ENCODE measurements at regions not wholly inside any gene's neighbourhood (a gene's known extent, or its start where the extent isn't known, plus 50 kb on each side); places are given as distances from the start of the nearest gene placed in this dataset.

DNA sequence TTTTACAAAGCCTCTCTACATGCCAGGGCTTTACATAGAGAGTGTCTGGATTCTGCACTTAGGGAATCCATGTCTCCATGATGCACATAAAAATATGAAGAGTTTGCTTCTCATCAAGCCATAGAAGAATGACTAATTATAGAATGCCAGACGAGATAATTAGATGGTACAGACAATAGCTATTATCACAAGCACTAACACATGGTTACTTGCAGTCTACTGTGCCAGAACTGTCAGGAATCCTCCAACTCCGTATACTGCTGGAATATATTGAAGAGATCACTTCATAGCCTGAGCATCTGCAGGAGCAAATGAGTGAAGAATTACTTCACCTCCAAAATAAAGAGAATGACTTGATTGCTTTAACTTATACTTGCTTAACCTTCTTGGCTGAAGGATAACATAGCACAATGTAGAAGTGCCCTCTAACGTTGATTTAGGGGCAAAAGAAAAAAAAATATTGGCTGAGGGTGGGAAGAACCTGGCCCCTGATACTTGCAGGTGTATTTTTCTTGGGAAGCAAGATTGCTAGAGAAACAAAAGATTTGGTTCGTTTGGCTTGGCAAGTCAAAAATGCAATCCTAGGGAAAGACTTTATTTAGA is 272.8 kb upstream of the FAR2 start:
- Histone ChIP-seq H3K27me3 (replicated peaks; ENCODE audit: insufficient read depth, low read depth, low read length, poor library complexity) (peaks cover 12% of the 10 kb centered on the region), H3K4me1 (ENCODE audit: insufficient read depth, low read length, poor library complexity, severe bottlenecking) (no peaks in the 10 kb centered on the region), H3K4me3 (ENCODE audit: low read depth, low read length, poor library complexity, severe bottlenecking) (no peak overlapping the region), H3K36me3 (ENCODE audit: insufficient read depth, low read length, poor library complexity, severe bottlenecking) (no peaks in the 10 kb centered on the region), H3K9me3 (ENCODE audit: low read depth, low read length, poor library complexity, severe bottlenecking) (no peaks in the 10 kb centered on the region), H3K27ac (ENCODE audit: low read depth, low read length, poor library complexity, severe bottlenecking) (no peak overlapping the region)
- CTCF ChIA-PET, result no interaction called here
- POLR2A ChIA-PET (ENCODE audit: low non-redundant PET), result no interaction called here
- no TSS peak for BruUV-seq (replicated peaks)
- DNase-seq (ENCODE audit: low spot score), result no peak
- intact Hi-C loops (cut with micrococcal nuclease; ENCODE audit: unreplicated experiment), result loop anchor here (10.0 kb wide), 2 partner anchors 911 to 1031 kb away; no protein-coding TSS in a partner anchor
- TF ChIP-seq, protein P1, sequence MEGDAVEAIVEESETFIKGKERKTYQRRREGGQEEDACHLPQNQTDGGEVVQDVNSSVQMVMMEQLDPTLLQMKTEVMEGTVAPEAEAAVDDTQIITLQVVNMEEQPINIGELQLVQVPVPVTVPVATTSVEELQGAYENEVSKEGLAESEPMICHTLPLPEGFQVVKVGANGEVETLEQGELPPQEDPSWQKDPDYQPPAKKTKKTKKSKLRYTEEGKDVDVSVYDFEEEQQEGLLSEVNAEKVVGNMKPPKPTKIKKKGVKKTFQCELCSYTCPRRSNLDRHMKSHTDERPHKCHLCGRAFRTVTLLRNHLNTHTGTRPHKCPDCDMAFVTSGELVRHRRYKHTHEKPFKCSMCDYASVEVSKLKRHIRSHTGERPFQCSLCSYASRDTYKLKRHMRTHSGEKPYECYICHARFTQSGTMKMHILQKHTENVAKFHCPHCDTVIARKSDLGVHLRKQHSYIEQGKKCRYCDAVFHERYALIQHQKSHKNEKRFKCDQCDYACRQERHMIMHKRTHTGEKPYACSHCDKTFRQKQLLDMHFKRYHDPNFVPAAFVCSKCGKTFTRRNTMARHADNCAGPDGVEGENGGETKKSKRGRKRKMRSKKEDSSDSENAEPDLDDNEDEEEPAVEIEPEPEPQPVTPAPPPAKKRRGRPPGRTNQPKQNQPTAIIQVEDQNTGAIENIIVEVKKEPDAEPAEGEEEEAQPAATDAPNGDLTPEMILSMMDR (conservative IDR thresholded peaks at IDR 0.05; ENCODE audit: low read depth, low read length), result no peak
- TF ChIP-seq EZH2 (IDR thresholded peaks at IDR 0.05; ENCODE audit: borderline replicate concordance, low read depth, low read length, poor library complexity, severe bottlenecking), result no peak

DNA sequence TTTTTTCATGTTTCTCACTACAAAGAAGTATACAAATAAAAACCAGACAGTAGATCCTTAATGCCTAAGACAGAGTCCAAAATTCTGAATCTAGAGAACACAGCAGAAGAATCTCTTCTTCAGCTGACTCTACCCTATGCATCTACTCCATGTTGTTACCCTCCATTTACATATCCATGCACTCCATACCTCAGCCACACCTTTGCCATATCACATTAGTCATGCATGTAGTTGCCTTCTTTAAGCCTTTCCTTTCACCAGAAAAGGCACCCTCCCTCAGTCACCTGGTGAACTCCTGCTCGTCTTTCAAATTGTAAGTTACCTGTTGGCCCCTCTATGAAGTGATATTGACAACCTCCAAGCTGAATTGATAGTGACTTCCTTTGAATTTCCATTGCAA is 271.2 kb upstream of the FAR2 start:
- intact Hi-C loops (cut with micrococcal nuclease; ENCODE audit: unreplicated experiment), result loop anchor here (10.0 kb wide), 2 partner anchors 913 to 1033 kb away; no protein-coding TSS in a partner anchor
- DNase-seq (ENCODE audit: low spot score), result no peak
- ChIA-PET CTCF (no interaction called here), POLR2A (ENCODE audit: low non-redundant PET) (no interaction called here)
- Histone ChIP-seq H3K36me3 (ENCODE audit: insufficient read depth, low read length, poor library complexity, severe bottlenecking) (no peaks in the 10 kb centered on the region), H3K27me3 (replicated peaks; ENCODE audit: insufficient read depth, low read depth, low read length, poor library complexity) (peaks cover 7% of the 10 kb centered on the region), H3K4me1 (ENCODE audit: insufficient read depth, low read length, poor library complexity, severe bottlenecking) (no peaks in the 10 kb centered on the region), H3K27ac (ENCODE audit: low read depth, low read length, poor library complexity, severe bottlenecking) (no peak overlapping the region), H3K4me3 (ENCODE audit: low read depth, low read length, poor library complexity, severe bottlenecking) (no peak overlapping the region), H3K9me3 (ENCODE audit: low read depth, low read length, poor library complexity, severe bottlenecking) (no peaks in the 10 kb centered on the region)
- BruUV-seq (replicated peaks), result no TSS peak
- no peak for TF ChIP-seq EZH2 (IDR thresholded peaks at IDR 0.05; ENCODE audit: borderline replicate concordance, low read depth, low read length, poor library complexity, severe bottlenecking)
- TF ChIP-seq, protein P1 (conservative IDR thresholded peaks at IDR 0.05; ENCODE audit: low read depth, low read length), result no peak

DNA sequence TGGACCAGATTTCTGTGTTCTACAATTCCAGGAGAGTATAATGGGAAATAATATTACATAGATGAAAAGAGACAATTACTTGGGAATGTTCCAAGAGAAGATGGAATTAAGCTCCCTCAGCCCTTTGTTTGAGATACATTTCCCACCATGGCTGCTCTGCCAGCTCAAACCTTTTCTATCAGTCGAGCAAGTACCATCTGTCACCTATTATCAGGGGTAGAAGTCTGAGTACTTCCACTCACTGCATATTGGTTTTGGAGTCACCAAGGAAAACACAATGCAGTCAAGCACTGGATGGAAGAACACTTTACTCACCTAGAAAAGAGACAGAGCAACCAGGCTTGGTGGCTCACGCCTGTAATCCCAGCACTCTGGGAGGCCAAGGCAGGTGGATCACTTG is 270.4 kb upstream of the FAR2 start:
- POLR2A ChIA-PET (ENCODE audit: low non-redundant PET), result no interaction called here
- no TSS peak for BruUV-seq (replicated peaks)
- Histone ChIP-seq H3K27ac (ENCODE audit: low read depth, low read length, poor library complexity, severe bottlenecking) (no peak overlapping the region), H3K4me1 (ENCODE audit: insufficient read depth, low read length, poor library complexity, severe bottlenecking) (no peaks in the 10 kb centered on the region), H3K9me3 (ENCODE audit: low read depth, low read length, poor library complexity, severe bottlenecking) (no peaks in the 10 kb centered on the region), H3K4me3 (ENCODE audit: low read depth, low read length, poor library complexity, severe bottlenecking) (no peak overlapping the region), H3K36me3 (ENCODE audit: insufficient read depth, low read length, poor library complexity, severe bottlenecking) (no peaks in the 10 kb centered on the region), H3K27me3 (replicated peaks; ENCODE audit: insufficient read depth, low read depth, low read length, poor library complexity) (peaks cover 7% of the 10 kb centered on the region)
- TF ChIP-seq EZH2 (IDR thresholded peaks at IDR 0.05; ENCODE audit: borderline replicate concordance, low read depth, low read length, poor library complexity, severe bottlenecking), result no peak
- CTCF ChIA-PET, result no interaction called here
- intact Hi-C loops (cut with micrococcal nuclease; ENCODE audit: unreplicated experiment), result loop anchor here (10.0 kb wide), 2 partner anchors 914 to 1034 kb away; no protein-coding TSS in a partner anchor
- no peak for DNase-seq (ENCODE audit: low spot score)

DNA sequence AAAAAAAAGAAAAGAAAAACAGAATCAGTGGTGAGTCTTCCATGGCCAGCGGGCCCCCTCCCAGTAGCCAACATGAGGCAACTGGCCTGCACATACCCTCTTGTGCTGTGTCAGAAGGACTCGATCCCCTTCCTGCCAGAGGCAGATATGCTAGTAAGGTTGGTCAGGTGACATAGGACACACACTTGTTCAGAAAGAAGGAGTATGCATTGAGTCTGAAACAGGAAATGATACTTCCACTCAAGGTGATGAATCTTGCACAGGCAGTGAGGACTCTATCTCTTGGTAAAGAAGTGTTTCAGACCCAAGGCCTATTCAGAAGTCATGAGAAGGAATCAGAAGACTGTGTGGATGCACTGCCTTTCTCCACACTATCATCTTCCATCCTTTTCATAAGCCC is 269.7 kb upstream of the FAR2 start:
- no peak for DNase-seq (ENCODE audit: low spot score)
- peaks cover 7% of the 10 kb centered on the region for H3K27me3 ChIP-seq (replicated peaks; ENCODE audit: insufficient read depth, low read depth, low read length, poor library complexity)
- H3K9me3 ChIP-seq (ENCODE audit: low read depth, low read length, poor library complexity, severe bottlenecking), result no peaks in the 10 kb centered on the region
- ChIA-PET POLR2A (ENCODE audit: low non-redundant PET) (no interaction called here), CTCF (no interaction called here)
- no peak overlapping the region for H3K27ac ChIP-seq (ENCODE audit: low read depth, low read length, poor library complexity, severe bottlenecking)
- no peaks in the 10 kb centered on the region for H3K36me3 ChIP-seq (ENCODE audit: insufficient read depth, low read length, poor library complexity, severe bottlenecking)
- H3K4me3 ChIP-seq (ENCODE audit: low read depth, low read length, poor library complexity, severe bottlenecking), result no peak overlapping the region
- TF ChIP-seq, protein P1 (conservative IDR thresholded peaks at IDR 0.05; ENCODE audit: low read depth, low read length), result no peak
- no peak for TF ChIP-seq EZH2 (IDR thresholded peaks at IDR 0.05; ENCODE audit: borderline replicate concordance, low read depth, low read length, poor library complexity, severe bottlenecking)
- no TSS peak for BruUV-seq (replicated peaks)
- intact Hi-C loops (cut with micrococcal nuclease; ENCODE audit: unreplicated experiment), result loop anchor here (10.0 kb wide), 2 partner anchors 915 to 1035 kb away; no protein-coding TSS in a partner anchor
- no peaks in the 10 kb centered on the region for H3K4me1 ChIP-seq (ENCODE audit: insufficient read depth, low read length, poor library complexity, severe bottlenecking)
